Embryonic facial prominence (tissue), 1 donor: ENCODE measurements at regions not wholly inside any gene's neighbourhood (a gene's known extent, or its start where the extent isn't known, plus 50 kb on each side); places are given as distances from the start of the nearest gene placed in this dataset.

Experiments used
- DNase-seq: peaks from one replicate; pipeline ENCODE4 v3.0.0-alpha.2; 2016; ENCODE audit errors: extremely low spot score

GRCh38 chr5:2038321-2039179, 155.8 kb upstream of the IRX4 start:
- no peak for DNase-seq

- DNase-seq, result no peak
Observed at GRCh38 chr5:2036885-2037284, 154.2 kb upstream of the IRX4 start.

GRCh38 chr5:2032432-2032831, 149.7 kb upstream of the IRX4 start:
- no peak for DNase-seq

- no peak for DNase-seq
Observed at GRCh38 chr5:2031581-2031980, 148.9 kb upstream of the IRX4 start.

- DNase-seq, result no peak
Observed at GRCh38 chr5:2030131-2030530, 147.4 kb upstream of the IRX4 start.

- no peak for DNase-seq
Observed at GRCh38 chr5:2029206-2029605, 146.5 kb upstream of the IRX4 start.

- DNase-seq, result no peak
Observed at GRCh38 chr5:2027790-2028189, 145.1 kb upstream of the IRX4 start.

GRCh38 chr5:2024986-2025721, 142.4 kb upstream of the IRX4 start:
- DNase-seq, result no peak

- no peak for DNase-seq
Observed at GRCh38 chr5:2023196-2023595, 140.5 kb upstream of the IRX4 start.

- DNase-seq, result no peak
Observed at GRCh38 chr5:2022436-2022835, 139.7 kb upstream of the IRX4 start.

- no peak for DNase-seq
Observed at GRCh38 chr5:2021484-2022176, 138.9 kb upstream of the IRX4 start.

GRCh38 chr5:2020730-2021129, 138.0 kb upstream of the IRX4 start:
- DNase-seq, result no peak

GRCh38 chr5:2019716-2020115, 137.0 kb upstream of the IRX4 start:
- DNase-seq, result no peak

GRCh38 chr5:2018390-2018724, 135.6 kb upstream of the IRX4 start:
- no peak for DNase-seq

GRCh38 chr5:2017540-2018389, 135.0 kb upstream of the IRX4 start:
- DNase-seq, result no peak

- DNase-seq, result no peak
Observed at GRCh38 chr5:2015961-2016360, 133.2 kb upstream of the IRX4 start.

- no peak for DNase-seq
Observed at GRCh38 chr5:2015124-2015848, 132.6 kb upstream of the IRX4 start.

GRCh38 chr5:2014058-2014610, 131.4 kb upstream of the IRX4 start:
- DNase-seq, result no peak

- no peak for DNase-seq
Observed at GRCh38 chr5:2013301-2014057, 130.8 kb upstream of the IRX4 start.

GRCh38 chr5:2012885-2013284, 130.2 kb upstream of the IRX4 start:
- no peak for DNase-seq
